Muscle of back (tissue), 3 donors: ENCODE measurements at regions not wholly inside any gene's neighbourhood (a gene's known extent, or its start where the extent isn't known, plus 50 kb on each side); places are given as distances from the start of the nearest gene placed in this dataset.
A peak's percentile ranks its signal among the peaks of the same experiment; 100 is the strongest.

Source experiments
- DNase-seq, 3 donors: peaks; one replicate each; pipeline versions ENCODE4 v3.0.0 to v3.0.0-alpha.2; 2013

GRCh38 chr11:115706626-115707135, 202.5 kb upstream of the CADM1 start:
- peak in 2 of 3 donors; percentile 47 to 71 for DNase-seq

GRCh38 chr11:115705200-115705599, 201.0 kb upstream of the CADM1 start:
- no peak for DNase-seq

- no peak for DNase-seq
Observed at GRCh38 chr11:115700981-115701875, 197.0 kb upstream of the CADM1 start.

- no peak for DNase-seq
Observed at GRCh38 chr11:115700496-115700895, 196.3 kb upstream of the CADM1 start.

GRCh38 chr11:115699733-115700132, 195.5 kb upstream of the CADM1 start:
- DNase-seq, result peak; percentile 87 to 93 (median 92)

GRCh38 chr11:115699326-115699725, 195.1 kb upstream of the CADM1 start:
- DNase-seq, result no peak

- no peak for DNase-seq
Observed at GRCh38 chr11:115698243-115698642, 194.0 kb upstream of the CADM1 start.

- DNase-seq, result peak in 1 of 3 donors; percentile 62
Observed at GRCh38 chr11:115696563-115696962, 192.3 kb upstream of the CADM1 start.

GRCh38 chr11:115695677-115696364, 191.6 kb upstream of the CADM1 start:
- peak in 1 of 3 donors; percentile 35 for DNase-seq

- DNase-seq, result no peak
Observed at GRCh38 chr11:115693002-115693401, 188.8 kb upstream of the CADM1 start.

GRCh38 chr11:115691030-115691429, 186.8 kb upstream of the CADM1 start:
- DNase-seq, result no peak

GRCh38 chr11:115687934-115688333, 183.7 kb upstream of the CADM1 start:
- DNase-seq, result no peak

GRCh38 chr11:115684699-115685098, 180.5 kb upstream of the CADM1 start:
- peak in 1 of 3 donors; percentile 78 for DNase-seq

- DNase-seq, result no peak
Observed at GRCh38 chr11:115684135-115684534, 179.9 kb upstream of the CADM1 start.

- DNase-seq, result no peak
Observed at GRCh38 chr11:115682888-115683287, 178.7 kb upstream of the CADM1 start.

- peak in 1 of 3 donors; percentile 62 for DNase-seq
Observed at GRCh38 chr11:115682101-115682500, 177.9 kb upstream of the CADM1 start.

- no peak for DNase-seq
Observed at GRCh38 chr11:115679945-115680344, 175.7 kb upstream of the CADM1 start.

GRCh38 chr11:115678942-115679341, 174.7 kb upstream of the CADM1 start:
- DNase-seq, result no peak

- no peak for DNase-seq
Observed at GRCh38 chr11:115677190-115677589, 173.0 kb upstream of the CADM1 start.

- DNase-seq, result peak in 1 of 3 donors; percentile 76
Observed at GRCh38 chr11:115676768-115677167, 172.6 kb upstream of the CADM1 start.

- DNase-seq, result no peak
Observed at GRCh38 chr11:115676206-115676605, 172.0 kb upstream of the CADM1 start.

- DNase-seq, result no peak
Observed at GRCh38 chr11:115674937-115675544, 170.8 kb upstream of the CADM1 start.
